ENCODE measurements at regions not wholly inside any gene's neighbourhood (a gene's known extent, or its start where the extent isn't known, plus 50 kb on each side); places are given as distances from the start of the nearest gene placed in this dataset.
"Not testable (repeated sequence)": the region's sequence is repeated elsewhere in the genome, so short reads cannot be mapped to it uniquely, and the experiment has no call there.

DNA sequence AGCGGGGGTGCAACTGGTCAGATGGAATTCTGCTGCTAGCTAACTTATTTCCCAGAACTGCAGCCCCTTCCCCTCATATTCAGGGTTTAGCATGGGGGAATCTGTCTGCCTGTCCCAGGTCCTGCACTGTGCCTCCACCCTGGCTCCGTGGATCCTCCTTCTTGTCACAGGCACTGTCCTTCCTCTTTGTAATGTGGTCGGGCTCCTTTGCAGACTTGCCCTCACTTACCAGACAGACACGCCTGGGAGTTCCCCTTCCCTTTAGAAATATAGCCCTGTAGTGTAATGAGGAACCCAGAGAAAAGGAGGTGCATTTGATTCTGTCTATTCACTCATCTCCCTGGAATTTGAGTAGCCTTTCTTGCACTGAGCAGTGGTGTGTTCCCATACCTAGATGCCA lies 108.7 kb downstream of the TRIM43 start:
- H3K27ac ChIP-seq (ENCODE audit: low read depth, low read length) = no peak overlapping the region
- H3K4me1 ChIP-seq (ENCODE audit: control insufficient read depth in 5 of 5, insufficient read depth in 5 of 5, low read length in 5 of 5) = no peaks in the 10 kb centered on the region
- peaks cover 0 to 5% (median 3%) of the 10 kb centered on the region in 5 donors for H3K27me3 ChIP-seq (ENCODE audit: control insufficient read depth in 5 of 5, insufficient read depth in 4 of 5, low read length in 5 of 5)
- H3K4me3 ChIP-seq (ENCODE audit: low read depth in 1 of 5, low read length in 5 of 5) = no peak overlapping the region
- no peak overlapping the region for H3K9ac ChIP-seq (ENCODE audit: low read length in 5 of 5)
- no peaks in the 10 kb centered on the region for H3K9me3 ChIP-seq (ENCODE audit: control insufficient read depth in 5 of 5, low read length in 5 of 5)
- no peaks in the 10 kb centered on the region for H3K36me3 ChIP-seq (ENCODE audit: control insufficient read depth in 5 of 5, insufficient read depth in 5 of 5, low read length in 5 of 5)

DNA sequence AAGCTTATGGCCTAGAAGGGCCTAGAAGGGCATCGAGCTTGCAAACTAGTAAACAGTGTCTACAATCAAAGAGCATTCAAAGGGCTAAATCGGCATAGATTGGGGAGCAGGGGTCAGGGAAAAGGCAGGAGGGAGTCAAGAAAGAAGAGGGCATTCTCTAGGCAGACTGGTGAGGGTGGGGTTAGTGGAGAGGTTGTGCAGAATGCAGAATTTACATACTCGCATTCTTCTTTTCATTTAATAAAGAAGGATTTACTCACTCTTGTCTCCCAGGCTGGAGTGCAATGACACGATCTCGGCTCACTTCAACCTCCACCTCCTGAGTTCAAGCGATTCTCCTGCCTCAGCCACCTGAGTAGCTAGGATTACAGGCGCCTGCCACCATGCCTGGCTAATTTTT lies 110.7 kb downstream of the TRIM43 start:
- H3K4me3 ChIP-seq (ENCODE audit: low read depth in 1 of 5, low read length in 5 of 5) = no peak overlapping the region
- no peak overlapping the region for H3K9ac ChIP-seq (ENCODE audit: low read length in 5 of 5)
- no peaks in the 10 kb centered on the region for H3K4me1 ChIP-seq (ENCODE audit: control insufficient read depth in 5 of 5, insufficient read depth in 5 of 5, low read length in 5 of 5)
- H3K27ac ChIP-seq (ENCODE audit: low read depth, low read length) = no peak overlapping the region
- H3K27me3 ChIP-seq (ENCODE audit: control insufficient read depth in 5 of 5, insufficient read depth in 4 of 5, low read length in 5 of 5) = peaks cover 0 to 3% (median 0%) of the 10 kb centered on the region in 5 donors
- no peaks in the 10 kb centered on the region for H3K9me3 ChIP-seq (ENCODE audit: control insufficient read depth in 5 of 5, low read length in 5 of 5)
- H3K36me3 ChIP-seq (ENCODE audit: control insufficient read depth in 5 of 5, insufficient read depth in 5 of 5, low read length in 5 of 5) = no peaks in the 10 kb centered on the region

DNA sequence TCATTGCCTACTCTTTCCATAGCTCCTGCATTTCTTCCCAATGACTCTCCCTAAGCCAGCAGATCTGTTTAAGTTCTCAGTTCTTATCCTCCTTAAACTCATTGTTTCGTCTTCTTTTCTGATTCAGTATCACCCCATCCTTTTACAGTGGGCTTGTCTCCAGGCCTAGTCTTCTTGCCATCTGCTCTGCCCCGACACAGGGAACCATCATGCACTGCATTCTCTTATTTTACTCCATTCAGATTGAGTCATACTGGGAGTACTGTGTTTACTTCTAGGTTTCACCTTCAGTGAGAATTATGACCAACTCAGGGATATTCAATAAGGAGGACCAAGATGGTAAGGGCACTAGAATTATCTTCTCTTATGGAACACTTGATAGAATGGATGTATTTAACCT lies 115.4 kb downstream of the TRIM43 start:
- H3K27me3 ChIP-seq (ENCODE audit: control insufficient read depth in 5 of 5, insufficient read depth in 4 of 5, low read length in 5 of 5); H3K9ac ChIP-seq (ENCODE audit: low read length in 5 of 5); H3K27ac ChIP-seq (ENCODE audit: low read depth, low read length); H3K9me3 ChIP-seq (ENCODE audit: control insufficient read depth in 5 of 5, low read length in 5 of 5); H3K36me3 ChIP-seq (ENCODE audit: control insufficient read depth in 5 of 5, insufficient read depth in 5 of 5, low read length in 5 of 5); H3K4me1 ChIP-seq (ENCODE audit: control insufficient read depth in 5 of 5, insufficient read depth in 5 of 5, low read length in 5 of 5); H3K4me3 ChIP-seq (ENCODE audit: low read depth in 1 of 5, low read length in 5 of 5): not testable (repeated sequence)

DNA sequence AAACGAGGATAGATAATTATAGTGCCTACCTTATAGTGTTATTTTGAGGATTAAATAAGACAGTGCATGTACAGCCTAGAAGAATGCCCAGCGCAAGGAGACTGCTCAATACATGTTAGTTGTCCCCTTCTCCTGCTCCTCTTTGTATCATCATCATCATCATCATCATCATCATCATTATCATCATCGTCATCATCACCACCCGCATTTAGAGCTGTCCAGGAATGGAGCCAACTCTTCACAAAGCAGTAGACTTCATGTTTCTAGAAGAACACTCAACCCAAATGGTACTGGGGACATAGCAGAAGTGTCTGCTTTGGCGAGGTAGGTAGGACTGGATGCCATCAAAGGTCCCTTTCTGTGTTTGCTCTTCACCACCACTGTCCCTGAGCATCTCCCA lies 116.0 kb downstream of the TRIM43 start:
- Histone ChIP-seq H3K9me3 (ENCODE audit: control insufficient read depth in 5 of 5, low read length in 5 of 5) (no peaks in the 10 kb centered on the region), H3K27me3 (ENCODE audit: control insufficient read depth in 5 of 5, insufficient read depth in 4 of 5, low read length in 5 of 5) (no peaks in the 10 kb centered on the region), H3K4me1 (ENCODE audit: control insufficient read depth in 5 of 5, insufficient read depth in 5 of 5, low read length in 5 of 5) (no peaks in the 10 kb centered on the region), H3K27ac (ENCODE audit: low read depth, low read length) (no peak overlapping the region), H3K4me3 (ENCODE audit: low read depth in 1 of 5, low read length in 5 of 5) (no peak overlapping the region), H3K36me3 (ENCODE audit: control insufficient read depth in 5 of 5, insufficient read depth in 5 of 5, low read length in 5 of 5) (no peaks in the 10 kb centered on the region), H3K9ac (ENCODE audit: low read length in 5 of 5) (no peak overlapping the region)

DNA sequence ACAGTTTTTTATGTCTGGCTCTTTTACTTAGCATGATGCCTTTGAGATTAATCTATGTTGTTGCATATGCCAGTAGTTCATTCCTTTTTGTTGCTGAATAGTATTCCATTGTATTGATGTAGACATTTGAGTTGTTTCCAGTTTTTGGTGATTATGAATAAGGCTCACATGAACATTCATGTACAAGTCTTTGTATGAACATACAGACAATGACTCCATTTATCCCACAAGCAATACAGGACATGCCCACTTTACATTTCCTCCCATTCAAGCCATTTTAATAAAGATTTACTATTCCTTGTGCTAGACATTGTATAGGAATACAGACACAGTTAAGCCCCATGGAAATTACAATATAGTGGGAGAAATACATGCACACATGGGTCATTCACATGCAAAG lies 118.0 kb downstream of the TRIM43 start:
- Histone ChIP-seq H3K9me3 (ENCODE audit: control insufficient read depth in 5 of 5, low read length in 5 of 5) (no peaks in the 10 kb centered on the region), H3K4me3 (ENCODE audit: low read depth in 1 of 5, low read length in 5 of 5) (no peak overlapping the region), H3K27ac (ENCODE audit: low read depth, low read length) (no peak overlapping the region), H3K4me1 (ENCODE audit: control insufficient read depth in 5 of 5, insufficient read depth in 5 of 5, low read length in 5 of 5) (no peaks in the 10 kb centered on the region), H3K27me3 (ENCODE audit: control insufficient read depth in 5 of 5, insufficient read depth in 4 of 5, low read length in 5 of 5) (no peaks in the 10 kb centered on the region), H3K36me3 (ENCODE audit: control insufficient read depth in 5 of 5, insufficient read depth in 5 of 5, low read length in 5 of 5) (no peaks in the 10 kb centered on the region), H3K9ac (ENCODE audit: low read length in 5 of 5) (no peak overlapping the region)

DNA sequence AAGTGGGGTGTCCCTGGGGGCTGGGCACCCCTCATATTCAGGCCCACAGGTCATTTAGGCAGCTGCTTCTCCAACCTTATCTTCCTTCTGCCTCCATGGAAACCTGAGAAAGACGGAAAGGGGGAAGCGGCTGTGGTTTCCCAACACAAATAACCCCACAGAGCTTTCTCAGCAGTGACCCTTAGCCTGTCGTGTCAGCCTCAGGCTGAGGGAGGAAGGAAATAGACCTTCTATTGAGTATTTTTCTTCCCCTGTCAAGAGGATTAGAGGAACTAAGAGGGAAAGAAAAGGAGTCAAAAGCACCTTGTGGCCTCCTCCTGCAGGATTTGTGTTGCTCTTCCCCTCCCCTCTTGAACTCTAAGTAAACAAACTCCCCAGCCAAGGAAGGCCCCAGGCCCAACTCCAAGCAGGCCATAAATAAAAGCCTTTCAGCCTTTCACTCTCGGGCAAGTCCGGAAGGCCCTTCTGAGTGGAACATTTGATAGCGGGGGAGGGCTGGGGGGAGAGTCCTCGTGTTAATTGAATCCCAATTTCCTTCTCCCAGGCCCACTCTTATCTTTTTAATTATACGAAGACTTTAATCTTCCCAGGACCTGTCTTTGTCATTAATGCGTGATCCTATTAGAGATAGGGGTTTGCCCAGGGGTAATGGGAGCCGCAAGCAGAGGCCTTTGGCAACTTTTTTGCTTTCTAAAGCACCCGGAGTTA lies 121.8 kb downstream of the TRIM43 start:
- not testable (repeated sequence) for H3K9me3 ChIP-seq (ENCODE audit: control insufficient read depth in 5 of 5, low read length in 5 of 5); H3K36me3 ChIP-seq (ENCODE audit: control insufficient read depth in 5 of 5, insufficient read depth in 5 of 5, low read length in 5 of 5); H3K9ac ChIP-seq (ENCODE audit: low read length in 5 of 5); H3K4me3 ChIP-seq (ENCODE audit: low read depth in 1 of 5, low read length in 5 of 5); H3K27me3 ChIP-seq (ENCODE audit: control insufficient read depth in 5 of 5, insufficient read depth in 4 of 5, low read length in 5 of 5); H3K27ac ChIP-seq (ENCODE audit: low read depth, low read length); H3K4me1 ChIP-seq (ENCODE audit: control insufficient read depth in 5 of 5, insufficient read depth in 5 of 5, low read length in 5 of 5)

DNA sequence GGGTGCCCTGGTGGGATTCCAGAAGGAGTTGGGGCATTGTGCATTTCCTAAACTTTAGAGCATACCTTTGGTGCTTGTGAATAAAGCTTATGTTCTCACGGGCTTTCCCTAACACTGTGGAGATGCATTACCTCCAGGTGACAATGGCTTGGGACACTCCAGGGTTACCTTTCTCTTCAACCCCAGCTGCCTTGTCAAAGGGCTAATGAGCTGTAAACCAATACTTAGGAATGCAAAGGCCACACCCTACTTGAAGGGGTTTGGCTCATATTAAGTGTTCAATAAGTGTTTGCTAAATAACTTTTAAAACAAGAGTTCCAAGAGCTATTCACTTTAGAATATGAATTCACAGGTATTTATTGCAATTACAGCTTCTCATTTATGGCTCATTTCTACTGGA lies 122.6 kb downstream of the TRIM43 start:
- H3K4me1 ChIP-seq (ENCODE audit: control insufficient read depth in 5 of 5, insufficient read depth in 5 of 5, low read length in 5 of 5); H3K27ac ChIP-seq (ENCODE audit: low read depth, low read length); H3K9ac ChIP-seq (ENCODE audit: low read length in 5 of 5); H3K36me3 ChIP-seq (ENCODE audit: control insufficient read depth in 5 of 5, insufficient read depth in 5 of 5, low read length in 5 of 5); H3K27me3 ChIP-seq (ENCODE audit: control insufficient read depth in 5 of 5, insufficient read depth in 4 of 5, low read length in 5 of 5); H3K9me3 ChIP-seq (ENCODE audit: control insufficient read depth in 5 of 5, low read length in 5 of 5); H3K4me3 ChIP-seq (ENCODE audit: low read depth in 1 of 5, low read length in 5 of 5): not testable (repeated sequence)

DNA sequence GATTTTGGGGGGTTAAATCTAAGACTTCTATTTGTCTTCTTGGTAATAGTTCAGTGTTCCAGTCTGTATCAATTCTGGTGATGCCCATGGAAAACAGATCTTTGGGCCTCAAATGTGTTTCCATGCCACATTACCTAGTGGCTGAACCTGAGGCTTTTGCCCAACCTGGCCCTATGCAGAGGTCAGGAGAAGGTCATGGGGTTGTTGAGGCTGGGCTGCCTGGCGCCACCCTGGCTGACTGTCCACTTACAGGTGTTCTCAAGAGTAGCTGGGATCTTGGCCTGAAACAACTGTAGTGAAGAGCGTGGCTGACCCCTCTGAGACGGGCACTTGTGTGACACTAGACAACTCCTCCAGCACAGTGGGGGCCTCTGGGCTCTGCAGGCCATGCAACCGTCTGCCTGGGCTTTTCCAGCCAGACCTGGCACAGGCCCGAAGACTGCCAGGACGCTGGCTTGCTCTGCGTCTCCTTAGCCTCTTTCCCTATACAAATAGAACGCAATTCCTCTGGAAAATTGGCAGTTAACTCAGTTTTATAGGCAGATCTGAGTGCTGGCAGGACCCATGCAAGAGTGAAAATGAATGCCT lies 127.8 kb downstream of the TRIM43 start:
- no peaks in the 10 kb centered on the region for H3K36me3 ChIP-seq (ENCODE audit: control insufficient read depth in 5 of 5, insufficient read depth in 5 of 5, low read length in 5 of 5)
- H3K4me3 ChIP-seq (ENCODE audit: low read depth in 1 of 5, low read length in 5 of 5) = no peak overlapping the region
- no peaks in the 10 kb centered on the region for H3K27me3 ChIP-seq (ENCODE audit: control insufficient read depth in 5 of 5, insufficient read depth in 4 of 5, low read length in 5 of 5)
- no peaks in the 10 kb centered on the region for H3K9me3 ChIP-seq (ENCODE audit: control insufficient read depth in 5 of 5, low read length in 5 of 5)
- H3K9ac ChIP-seq (ENCODE audit: low read length in 5 of 5) = no peak overlapping the region
- H3K27ac ChIP-seq (ENCODE audit: low read depth, low read length) = no peak overlapping the region
- no peaks in the 10 kb centered on the region for H3K4me1 ChIP-seq (ENCODE audit: control insufficient read depth in 5 of 5, insufficient read depth in 5 of 5, low read length in 5 of 5)

- Histone ChIP-seq H3K4me3 (ENCODE audit: low read depth in 1 of 5, low read length in 5 of 5) (no peak overlapping the region), H3K27me3 (ENCODE audit: control insufficient read depth in 5 of 5, insufficient read depth in 4 of 5, low read length in 5 of 5) (no peaks in the 10 kb centered on the region), H3K4me1 (ENCODE audit: control insufficient read depth in 5 of 5, insufficient read depth in 5 of 5, low read length in 5 of 5) (no peaks in the 10 kb centered on the region), H3K36me3 (ENCODE audit: control insufficient read depth in 5 of 5, insufficient read depth in 5 of 5, low read length in 5 of 5) (no peaks in the 10 kb centered on the region), H3K9me3 (ENCODE audit: control insufficient read depth in 5 of 5, low read length in 5 of 5) (no peaks in the 10 kb centered on the region), H3K9ac (ENCODE audit: low read length in 5 of 5) (no peak overlapping the region), H3K27ac (ENCODE audit: low read depth, low read length) (no peak overlapping the region)
These were observed 129.9 kb downstream of the TRIM43 start for GRCh38 chr2:95721726-95722125.

DNA sequence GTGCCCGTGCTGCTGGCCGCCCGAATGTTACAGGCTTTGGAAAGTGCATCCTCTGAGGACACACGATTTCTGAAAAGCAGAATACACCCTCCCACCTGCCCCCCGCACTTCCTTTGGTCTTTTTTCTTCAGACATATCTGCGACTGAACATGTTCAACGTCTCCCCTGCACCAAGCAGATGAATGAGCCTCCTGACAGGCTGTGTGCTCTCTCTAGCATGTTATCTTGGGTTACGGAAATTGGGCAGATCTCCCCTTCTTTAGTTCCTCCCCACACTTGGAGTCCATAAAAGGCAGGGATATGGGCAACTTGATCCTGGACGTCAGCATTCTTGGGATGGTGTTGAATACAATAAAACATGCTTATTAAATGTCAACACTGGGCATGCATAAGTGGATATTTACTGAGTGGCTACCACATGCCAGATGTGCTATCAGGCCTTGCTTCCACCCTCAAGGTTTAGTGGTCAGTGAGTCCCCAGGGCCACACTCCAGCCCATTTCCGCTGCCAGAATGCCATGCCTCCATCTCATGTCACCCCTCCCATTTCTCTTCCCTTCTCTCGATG lies 130.4 kb downstream of the TRIM43 start:
- Histone ChIP-seq H3K36me3 (ENCODE audit: control insufficient read depth in 5 of 5, insufficient read depth in 5 of 5, low read length in 5 of 5) (no peaks in the 10 kb centered on the region), H3K27me3 (ENCODE audit: control insufficient read depth in 5 of 5, insufficient read depth in 4 of 5, low read length in 5 of 5) (no peaks in the 10 kb centered on the region), H3K4me3 (ENCODE audit: low read depth in 1 of 5, low read length in 5 of 5) (no peak overlapping the region), H3K9me3 (ENCODE audit: control insufficient read depth in 5 of 5, low read length in 5 of 5) (no peaks in the 10 kb centered on the region), H3K27ac (ENCODE audit: low read depth, low read length) (no peak overlapping the region), H3K9ac (ENCODE audit: low read length in 5 of 5) (no peak overlapping the region), H3K4me1 (ENCODE audit: control insufficient read depth in 5 of 5, insufficient read depth in 5 of 5, low read length in 5 of 5) (no peaks in the 10 kb centered on the region)

Data from subcutaneous abdominal adipose tissue (tissue), 5 donors.